ENCODE measurements at regions not wholly inside any gene's neighbourhood (a gene's known extent, or its start where the extent isn't known, plus 50 kb on each side); places are given as distances from the start of the nearest gene placed in this dataset.

DNA sequence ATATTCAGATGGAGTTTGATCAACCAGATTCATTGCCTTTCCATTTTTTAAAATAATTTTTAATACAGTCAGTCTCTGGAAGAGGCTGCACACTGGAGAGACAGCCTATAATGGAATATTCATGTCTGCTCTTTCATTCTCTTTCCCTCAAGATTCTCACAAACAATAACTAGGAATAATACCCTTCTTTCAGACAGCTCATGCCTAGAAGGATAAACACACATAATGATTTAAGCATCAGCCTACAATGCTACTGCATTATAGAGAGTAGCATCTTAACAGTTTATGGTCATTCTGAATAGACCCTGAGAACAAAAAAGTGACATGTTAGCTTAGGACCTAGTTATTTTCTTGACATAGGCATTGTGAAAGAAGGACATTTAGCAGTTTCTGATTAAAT lies 1692.3 kb downstream of the GRIK2 start:
- no peak overlapping the region for H3K4me3 ChIP-seq (ENCODE audit: low read depth, low read length)
- TF ChIP-seq, protein P1, sequence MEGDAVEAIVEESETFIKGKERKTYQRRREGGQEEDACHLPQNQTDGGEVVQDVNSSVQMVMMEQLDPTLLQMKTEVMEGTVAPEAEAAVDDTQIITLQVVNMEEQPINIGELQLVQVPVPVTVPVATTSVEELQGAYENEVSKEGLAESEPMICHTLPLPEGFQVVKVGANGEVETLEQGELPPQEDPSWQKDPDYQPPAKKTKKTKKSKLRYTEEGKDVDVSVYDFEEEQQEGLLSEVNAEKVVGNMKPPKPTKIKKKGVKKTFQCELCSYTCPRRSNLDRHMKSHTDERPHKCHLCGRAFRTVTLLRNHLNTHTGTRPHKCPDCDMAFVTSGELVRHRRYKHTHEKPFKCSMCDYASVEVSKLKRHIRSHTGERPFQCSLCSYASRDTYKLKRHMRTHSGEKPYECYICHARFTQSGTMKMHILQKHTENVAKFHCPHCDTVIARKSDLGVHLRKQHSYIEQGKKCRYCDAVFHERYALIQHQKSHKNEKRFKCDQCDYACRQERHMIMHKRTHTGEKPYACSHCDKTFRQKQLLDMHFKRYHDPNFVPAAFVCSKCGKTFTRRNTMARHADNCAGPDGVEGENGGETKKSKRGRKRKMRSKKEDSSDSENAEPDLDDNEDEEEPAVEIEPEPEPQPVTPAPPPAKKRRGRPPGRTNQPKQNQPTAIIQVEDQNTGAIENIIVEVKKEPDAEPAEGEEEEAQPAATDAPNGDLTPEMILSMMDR (IDR thresholded peaks at IDR 0.05; ENCODE audit: control insufficient read depth, extremely low read depth, insufficient read depth) = no peak
- DNase-seq (ENCODE audit: low read depth) = no peak

- H3K4me3 ChIP-seq (ENCODE audit: low read depth, low read length) = no peak overlapping the region
- no peak for DNase-seq (ENCODE audit: low read depth)
- TF ChIP-seq, protein P1 (IDR thresholded peaks at IDR 0.05; ENCODE audit: control insufficient read depth, extremely low read depth, insufficient read depth) = no peak
Measured at GRCh38 chr6:103081876-103082630, 1688.5 kb downstream of the GRIK2 start.

- TF ChIP-seq, protein P1 (IDR thresholded peaks at IDR 0.05; ENCODE audit: control insufficient read depth, extremely low read depth, insufficient read depth) = no peak
- DNase-seq (ENCODE audit: low read depth) = no peak
- H3K4me3 ChIP-seq (ENCODE audit: low read depth, low read length) = no peak overlapping the region
Measured at GRCh38 chr6:103081126-103081525, 1687.6 kb downstream of the GRIK2 start.

DNA sequence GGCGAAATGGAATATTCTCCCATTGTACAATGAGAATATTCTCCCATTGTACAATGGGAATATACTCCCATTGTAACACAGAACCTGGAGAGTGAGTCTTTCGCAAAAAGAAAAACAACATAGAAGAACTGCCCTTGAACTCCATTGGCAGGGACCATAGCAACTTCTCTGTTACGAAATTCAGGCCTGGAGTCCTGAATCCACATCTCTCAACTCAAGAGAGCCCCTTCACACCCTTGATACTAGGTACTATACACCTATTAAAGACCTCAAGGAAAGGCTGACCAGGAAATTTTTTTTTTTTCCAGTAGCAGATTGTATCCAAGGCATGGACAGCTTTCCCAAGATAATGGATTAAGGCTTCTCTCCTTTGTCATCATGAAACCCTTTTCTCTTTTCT lies 1687.0 kb downstream of the GRIK2 start:
- no peak overlapping the region for H3K4me3 ChIP-seq (ENCODE audit: low read depth, low read length)
- DNase-seq (ENCODE audit: low read depth) = no peak
- TF ChIP-seq, protein P1 (IDR thresholded peaks at IDR 0.05; ENCODE audit: control insufficient read depth, extremely low read depth, insufficient read depth) = no peak

DNA sequence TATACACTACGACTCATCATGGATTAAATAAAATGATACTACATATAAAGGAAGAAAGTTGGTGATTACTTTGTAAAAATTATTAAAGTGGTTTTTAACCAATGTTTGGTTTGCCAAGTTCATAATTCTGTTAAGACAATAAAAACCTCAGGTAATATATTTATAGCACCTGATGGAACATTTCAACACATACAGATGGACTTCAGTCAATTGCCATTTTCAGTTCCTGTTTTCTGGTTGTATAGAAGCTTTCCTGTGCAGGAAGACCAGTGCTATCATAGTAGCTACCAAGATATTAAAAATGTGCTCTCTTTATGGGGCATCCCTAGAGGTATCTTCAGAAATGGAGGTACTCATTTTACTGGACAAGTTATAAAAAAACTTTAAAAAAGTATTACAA lies 1686.4 kb downstream of the GRIK2 start:
- TF ChIP-seq, protein P1 (IDR thresholded peaks at IDR 0.05; ENCODE audit: control insufficient read depth, extremely low read depth, insufficient read depth) = no peak
- DNase-seq (ENCODE audit: low read depth) = no peak
- no peak overlapping the region for H3K4me3 ChIP-seq (ENCODE audit: low read depth, low read length)

GRCh38 chr6:103062136-103062535 lies 1668.6 kb downstream of the GRIK2 start:
- TF ChIP-seq, protein P1 (IDR thresholded peaks at IDR 0.05; ENCODE audit: control insufficient read depth, extremely low read depth, insufficient read depth) = no peak
- no peak overlapping the region for H3K4me3 ChIP-seq (ENCODE audit: low read depth, low read length)
- DNase-seq (ENCODE audit: low read depth) = no peak

DNA sequence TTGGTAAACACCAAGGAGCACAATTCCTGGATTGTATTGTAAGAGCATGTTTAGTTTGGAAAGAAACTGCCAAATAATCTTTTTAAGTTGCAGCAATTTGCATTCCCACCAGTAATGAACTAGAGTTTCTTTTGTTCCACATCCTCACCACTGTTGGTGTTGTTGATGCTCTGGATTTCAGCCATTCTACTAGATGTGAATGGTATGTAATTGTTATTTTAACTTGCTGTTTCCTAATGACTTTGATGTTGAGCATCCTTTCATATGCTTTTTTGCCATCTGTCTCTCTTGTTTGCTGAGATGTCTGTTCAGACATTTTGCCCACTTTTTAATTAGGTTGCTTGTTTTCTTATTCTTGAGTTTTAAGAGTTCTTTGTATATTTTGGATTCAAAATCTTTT lies 1654.1 kb downstream of the GRIK2 start:
- TF ChIP-seq, protein P1 (IDR thresholded peaks at IDR 0.05; ENCODE audit: control insufficient read depth, extremely low read depth, insufficient read depth) = no peak
- H3K4me3 ChIP-seq (ENCODE audit: low read depth, low read length) = no peak overlapping the region
- no peak for DNase-seq (ENCODE audit: low read depth)

Data from LNCaP clone FGC (cell line).